Osteoblast (primary cell): ENCODE measurements at regions not wholly inside any gene's neighbourhood (a gene's known extent, or its start where the extent isn't known, plus 50 kb on each side); places are given as distances from the start of the nearest gene placed in this dataset.

ENCODE experiments used
- DNase-seq: peaks from one replicate; pipeline ENCODE4 v3.0.0; 2011; ENCODE audit warnings: low spot score, mixed read lengths; ENCODE audit not compliant: insufficient read length; ENCODE audit errors: missing footprints
- H2AFZ ChIP-seq: 2 replicates; pipeline ENCODE4 v1.6.0; 2011; ENCODE audit warnings: mild to moderate bottlenecking, low read length
- H3K27ac ChIP-seq: 2 replicates; pipeline ENCODE4 v1.5.1; 2011; ENCODE audit warnings: mild to moderate bottlenecking, low read depth, low read length, moderate library complexity
- H3K27me3 ChIP-seq: 2 replicates; pipeline ENCODE4 v1.6.0; 2012; ENCODE audit warnings: mild to moderate bottlenecking, control low read depth, inconsistent platforms, low read length, moderate library complexity; ENCODE audit not compliant: insufficient read depth
- H3K36me3 ChIP-seq: 2 replicates; pipeline ENCODE4 v1.5.1; 2011; ENCODE audit warnings: mild to moderate bottlenecking, low read length, control low read depth, moderate library complexity; ENCODE audit not compliant: insufficient read depth
- H3K4me1 ChIP-seq: 2 replicates; pipeline ENCODE4 v1.5.1; 2011; ENCODE audit warnings: mild to moderate bottlenecking, low read length, control low read depth, moderate library complexity; ENCODE audit not compliant: insufficient read depth
- H3K4me2 ChIP-seq: 2 replicates; pipeline ENCODE4 v1.6.0; 2011; ENCODE audit warnings: mild to moderate bottlenecking, low read length; ENCODE audit not compliant: insufficient read depth
- H3K4me3 ChIP-seq: fragments of 200-600 bp; sonication (generic); 3 replicates; pipeline ENCODE4 v1.5.1; 2012; ENCODE audit warnings: mild to moderate bottlenecking, low read length, inconsistent platforms; ENCODE audit not compliant: insufficient read depth
- H3K79me2 ChIP-seq: 2 replicates; pipeline ENCODE4 v1.6.0; 2012; ENCODE audit warnings: mild to moderate bottlenecking, low read length, control low read depth, inconsistent platforms; ENCODE audit not compliant: insufficient read depth
- H3K9me3 ChIP-seq: 2 replicates; pipeline ENCODE4 v1.5.1; 2011; ENCODE audit warnings: low read depth, low read length, control low read depth
- H4K20me1 ChIP-seq: 2 replicates; pipeline ENCODE4 v1.6.0; 2012; ENCODE audit warnings: mild to moderate bottlenecking, low read length, control low read depth; ENCODE audit not compliant: insufficient read depth
- TF ChIP-seq, protein P1 (sequence below): IDR thresholded peaks from 2 replicates; pipeline ENCODE4 v1.5.1; 2011; ENCODE audit warnings: mild to moderate bottlenecking, low read depth, low read length, moderate library complexity; ENCODE audit errors: extremely low read depth

GRCh38 chr16:13448346-13448745 is 471.6 kb upstream of the ERCC4 start:
- H3K79me2 ChIP-seq, result no peaks in the 10 kb centered on the region
- H3K4me1 ChIP-seq, result no peaks in the 10 kb centered on the region
- H3K4me2 ChIP-seq, result no peak overlapping the region
- H3K27me3 ChIP-seq, result no peaks in the 10 kb centered on the region
- no peaks in the 10 kb centered on the region for H3K36me3 ChIP-seq
- DNase-seq, result no peak
- H4K20me1 ChIP-seq, result no peaks in the 10 kb centered on the region
- H3K9me3 ChIP-seq, result no peaks in the 10 kb centered on the region
- no peak overlapping the region for H3K4me3 ChIP-seq
- no peak overlapping the region for H3K27ac ChIP-seq
- TF ChIP-seq, protein P1, sequence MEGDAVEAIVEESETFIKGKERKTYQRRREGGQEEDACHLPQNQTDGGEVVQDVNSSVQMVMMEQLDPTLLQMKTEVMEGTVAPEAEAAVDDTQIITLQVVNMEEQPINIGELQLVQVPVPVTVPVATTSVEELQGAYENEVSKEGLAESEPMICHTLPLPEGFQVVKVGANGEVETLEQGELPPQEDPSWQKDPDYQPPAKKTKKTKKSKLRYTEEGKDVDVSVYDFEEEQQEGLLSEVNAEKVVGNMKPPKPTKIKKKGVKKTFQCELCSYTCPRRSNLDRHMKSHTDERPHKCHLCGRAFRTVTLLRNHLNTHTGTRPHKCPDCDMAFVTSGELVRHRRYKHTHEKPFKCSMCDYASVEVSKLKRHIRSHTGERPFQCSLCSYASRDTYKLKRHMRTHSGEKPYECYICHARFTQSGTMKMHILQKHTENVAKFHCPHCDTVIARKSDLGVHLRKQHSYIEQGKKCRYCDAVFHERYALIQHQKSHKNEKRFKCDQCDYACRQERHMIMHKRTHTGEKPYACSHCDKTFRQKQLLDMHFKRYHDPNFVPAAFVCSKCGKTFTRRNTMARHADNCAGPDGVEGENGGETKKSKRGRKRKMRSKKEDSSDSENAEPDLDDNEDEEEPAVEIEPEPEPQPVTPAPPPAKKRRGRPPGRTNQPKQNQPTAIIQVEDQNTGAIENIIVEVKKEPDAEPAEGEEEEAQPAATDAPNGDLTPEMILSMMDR, result no peak
- no peak overlapping the region for H2AFZ ChIP-seq

- TF ChIP-seq, protein P1, result no peak
- H3K9me3 ChIP-seq, result no peaks in the 10 kb centered on the region
- H3K36me3 ChIP-seq, result no peaks in the 10 kb centered on the region
- DNase-seq, result no peak
- H3K27ac ChIP-seq, result no peak overlapping the region
- H3K79me2 ChIP-seq, result no peaks in the 10 kb centered on the region
- no peak overlapping the region for H3K4me2 ChIP-seq
- H3K27me3 ChIP-seq, result no peaks in the 10 kb centered on the region
- H2AFZ ChIP-seq, result peak overlapping the region; percentile 25
- H3K4me3 ChIP-seq, result no peak overlapping the region
- no peaks in the 10 kb centered on the region for H3K4me1 ChIP-seq
- H4K20me1 ChIP-seq, result no peaks in the 10 kb centered on the region
Measured at GRCh38 chr16:13453325-13453724, 466.6 kb upstream of the ERCC4 start.

DNA sequence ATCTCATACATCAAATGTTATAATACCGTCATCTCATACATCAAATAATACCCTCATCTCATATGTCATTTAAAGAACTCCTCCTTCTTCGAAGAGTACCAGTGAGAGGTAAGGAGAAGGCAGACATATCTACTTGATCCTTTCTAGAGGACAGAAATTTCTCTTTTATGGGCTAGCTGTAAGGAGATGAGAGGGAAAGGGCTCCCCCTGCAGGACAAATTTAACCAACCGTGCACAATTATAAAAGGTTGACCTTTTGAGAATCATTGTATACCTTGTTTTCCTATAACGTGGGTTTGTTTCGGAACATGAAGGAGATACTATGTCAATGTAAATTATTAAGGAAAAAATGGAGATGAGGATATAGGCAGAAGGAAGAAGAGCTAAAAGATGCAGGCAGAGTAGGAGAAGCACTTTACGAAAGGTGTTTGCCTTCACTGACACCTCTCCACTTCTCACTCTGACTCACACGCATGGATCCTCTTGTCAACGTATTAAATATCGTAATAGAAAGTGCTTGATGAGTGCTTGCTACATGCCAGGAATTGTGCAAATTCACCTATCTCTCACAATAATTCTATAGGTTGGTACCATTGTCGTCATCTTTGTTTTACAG is 465.9 kb upstream of the ERCC4 start:
- Histone ChIP-seq H3K4me2 (no peak overlapping the region), H3K36me3 (no peaks in the 10 kb centered on the region), H3K4me1 (no peaks in the 10 kb centered on the region), H3K27me3 (no peaks in the 10 kb centered on the region), H2AFZ (no peak overlapping the region), H3K4me3 (no peak overlapping the region), H3K27ac (no peak overlapping the region), H3K9me3 (no peaks in the 10 kb centered on the region), H4K20me1 (no peaks in the 10 kb centered on the region), H3K79me2 (no peaks in the 10 kb centered on the region)
- TF ChIP-seq, protein P1, result peak; percentile 61
- DNase-seq, result no peak

- Histone ChIP-seq H3K4me2 (no peak overlapping the region), H2AFZ (no peak overlapping the region), H3K36me3 (no peaks in the 10 kb centered on the region), H3K27ac (no peak overlapping the region), H3K79me2 (no peaks in the 10 kb centered on the region), H3K4me3 (no peak overlapping the region), H3K9me3 (no peaks in the 10 kb centered on the region), H3K4me1 (no peaks in the 10 kb centered on the region), H3K27me3 (no peaks in the 10 kb centered on the region), H4K20me1 (no peaks in the 10 kb centered on the region)
- TF ChIP-seq, protein P1, result no peak
- DNase-seq, result no peak
Measured at GRCh38 chr16:13463619-13464018, 456.3 kb upstream of the ERCC4 start.
